ENCODE measurements at regions not wholly inside any gene's neighbourhood (a gene's known extent, or its start where the extent isn't known, plus 50 kb on each side); places are given as distances from the start of the nearest gene placed in this dataset.
A peak's percentile ranks its signal among the peaks of the same experiment; 100 is the strongest.

DNA sequence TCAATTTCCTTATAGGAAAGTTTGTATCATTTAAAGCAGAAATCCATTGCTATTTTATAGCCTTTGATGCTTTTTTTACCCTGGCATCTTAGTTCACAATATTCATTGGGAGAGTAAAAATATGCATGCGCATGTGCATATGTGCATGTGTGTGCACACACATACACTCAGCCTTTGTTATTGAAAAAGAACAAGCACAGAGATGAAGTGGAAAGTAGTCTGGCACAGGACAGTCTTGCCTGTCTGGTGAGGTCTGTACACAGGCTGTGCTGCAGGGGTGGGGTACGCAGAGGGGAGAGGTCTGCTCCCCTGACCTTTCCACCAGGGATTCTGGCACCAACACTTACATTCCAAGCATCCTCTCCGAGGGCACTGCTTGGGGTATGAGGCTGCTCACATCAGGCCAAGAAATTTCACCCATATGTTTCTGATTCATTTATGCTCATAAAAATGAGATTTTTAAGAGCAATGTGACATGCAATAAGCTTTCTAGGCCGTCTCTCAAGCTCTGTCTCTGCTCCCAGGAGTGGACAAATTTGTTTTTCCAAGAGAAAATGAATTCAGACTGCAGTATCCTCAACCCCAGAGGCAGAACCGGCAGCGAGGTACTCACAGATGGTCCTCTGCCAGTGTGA is 237.2 kb downstream of the INSIG2 start:
- DNase-seq (ENCODE audit: low spot score) = no peak

DNA sequence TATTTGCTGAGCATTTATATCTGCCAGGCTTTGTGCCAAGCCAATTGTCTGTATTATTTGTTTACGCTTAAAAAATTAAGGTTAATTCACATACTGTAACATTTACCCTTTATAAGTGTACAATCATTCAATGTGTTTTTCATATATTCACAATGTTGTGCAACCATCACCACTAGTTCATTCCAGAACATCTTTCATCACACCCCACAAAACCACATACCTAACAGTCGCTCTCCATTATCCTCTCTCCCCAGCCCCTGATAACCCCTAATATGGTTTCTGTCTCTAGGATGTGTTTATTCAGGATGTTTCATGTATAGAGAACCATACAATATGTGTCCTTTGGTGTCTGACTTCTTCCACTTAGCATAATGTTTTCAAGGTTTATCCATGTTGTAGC is 234.1 kb downstream of the INSIG2 start:
- DNase-seq (ENCODE audit: low spot score) = no peak

DNA sequence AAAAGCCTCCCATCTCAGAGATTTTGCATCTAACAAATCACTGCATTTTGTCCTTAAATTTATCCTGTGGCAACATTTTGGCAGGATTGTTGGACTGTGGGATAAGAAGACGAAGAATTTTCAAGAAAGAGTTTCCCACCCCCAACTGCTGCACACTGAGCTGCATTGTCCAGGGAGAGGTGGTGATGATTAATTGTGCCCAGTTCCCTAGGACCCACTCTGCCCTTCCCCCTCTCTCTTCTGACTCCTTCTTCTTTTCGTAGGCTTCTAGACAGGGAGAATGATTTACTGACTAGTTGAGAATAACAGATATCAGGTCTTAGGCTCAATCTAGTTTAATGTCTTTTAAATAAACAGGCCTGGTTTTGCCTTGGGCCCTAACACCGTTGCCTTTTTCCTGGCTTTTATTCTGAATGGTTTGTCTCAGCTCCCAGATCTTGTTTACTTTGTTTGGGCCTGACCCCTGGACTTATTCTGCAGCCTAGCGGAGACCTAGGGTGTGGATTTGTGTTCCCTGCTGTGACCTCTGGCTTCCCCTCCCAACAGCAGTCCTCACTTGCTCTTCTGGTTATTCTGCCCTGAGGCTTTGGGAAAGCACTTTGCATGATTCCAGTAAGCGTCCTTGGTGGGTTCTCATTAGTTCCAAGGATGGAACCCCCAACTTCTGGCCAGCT is 233.3 kb downstream of the INSIG2 start:
- DNase-seq (ENCODE audit: low spot score) = no peak

DNA sequence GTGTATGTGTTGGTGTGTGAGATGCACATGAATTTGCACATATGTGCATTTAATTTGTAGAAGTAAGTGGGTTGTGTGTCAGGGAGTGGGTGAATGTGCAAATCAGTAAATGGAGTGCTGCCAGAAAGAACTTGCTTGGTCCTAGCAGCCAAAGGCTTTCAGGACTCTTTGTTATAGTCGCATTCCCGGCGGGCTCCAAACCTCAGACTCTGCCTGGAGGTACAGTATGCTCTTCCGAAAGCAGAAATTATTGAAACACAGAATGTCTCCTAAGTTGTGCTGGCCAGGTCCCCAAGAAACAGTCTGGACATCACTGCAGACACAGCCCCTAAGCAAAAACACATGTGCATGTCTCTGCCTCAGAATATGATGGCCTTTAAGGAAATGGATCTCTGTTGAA is 232.4 kb downstream of the INSIG2 start:
- no peak for DNase-seq (ENCODE audit: low spot score)

DNA sequence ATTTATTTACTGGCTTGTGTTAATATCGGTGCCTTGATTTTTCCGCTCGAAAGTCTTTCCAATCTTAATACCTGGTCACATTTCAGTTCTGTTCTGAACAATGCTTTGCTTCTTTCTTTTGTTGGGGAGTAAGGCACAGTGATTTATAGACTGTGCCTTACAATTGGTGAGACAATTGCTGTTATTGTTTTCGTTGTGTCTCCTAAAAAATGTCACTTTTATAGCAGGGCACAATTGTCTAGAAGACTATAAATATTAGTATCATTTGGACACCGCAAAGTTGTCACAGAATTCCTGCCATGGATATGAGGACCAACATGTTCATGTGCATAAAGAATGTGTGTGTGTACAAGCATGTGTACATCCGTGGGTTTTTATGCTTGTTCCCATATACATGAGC is 231.9 kb downstream of the INSIG2 start:
- no peak for DNase-seq (ENCODE audit: low spot score)

DNA sequence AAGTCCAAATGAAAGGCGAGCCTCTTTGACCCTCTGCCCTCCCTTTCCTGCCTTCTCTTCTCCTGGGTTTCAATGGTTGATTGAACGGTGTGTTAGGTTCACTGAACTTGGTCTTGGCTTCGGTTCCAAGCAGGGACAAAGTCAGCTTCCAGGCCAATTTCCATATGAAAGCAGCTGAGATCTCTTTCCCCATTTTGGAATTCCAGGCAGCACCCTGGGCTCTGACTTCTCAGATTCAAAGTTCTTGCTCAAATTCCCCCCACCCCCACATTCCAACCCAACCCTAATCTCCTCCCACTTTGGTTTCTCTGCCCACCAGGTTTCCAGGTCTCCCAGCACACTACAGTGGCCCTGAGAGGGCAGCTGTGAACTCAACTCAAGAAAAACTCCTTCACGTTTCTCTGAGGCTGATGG is 231.0 kb downstream of the INSIG2 start:
- peak; percentile 43 for DNase-seq (ENCODE audit: low spot score)

DNA sequence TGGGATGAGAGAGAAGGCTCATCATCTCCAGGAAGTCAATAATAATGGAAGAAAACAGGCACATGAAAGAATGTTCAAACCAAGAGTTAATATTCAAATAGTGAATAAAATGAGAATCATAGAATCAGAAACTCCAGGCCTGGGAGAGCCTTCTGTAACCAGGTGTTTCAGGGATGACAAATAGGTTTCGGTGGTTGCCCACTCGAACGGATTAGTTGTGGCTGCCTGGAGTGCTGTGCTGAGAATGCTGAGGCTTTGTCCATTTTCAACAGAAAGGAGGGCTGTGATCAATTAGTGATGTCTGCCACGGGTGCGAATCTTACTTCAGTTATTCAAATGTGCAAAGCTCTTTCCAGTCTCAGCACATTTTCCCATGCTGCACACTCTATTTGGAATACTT is 227.3 kb downstream of the INSIG2 start:
- no peak for DNase-seq (ENCODE audit: low spot score)

DNA sequence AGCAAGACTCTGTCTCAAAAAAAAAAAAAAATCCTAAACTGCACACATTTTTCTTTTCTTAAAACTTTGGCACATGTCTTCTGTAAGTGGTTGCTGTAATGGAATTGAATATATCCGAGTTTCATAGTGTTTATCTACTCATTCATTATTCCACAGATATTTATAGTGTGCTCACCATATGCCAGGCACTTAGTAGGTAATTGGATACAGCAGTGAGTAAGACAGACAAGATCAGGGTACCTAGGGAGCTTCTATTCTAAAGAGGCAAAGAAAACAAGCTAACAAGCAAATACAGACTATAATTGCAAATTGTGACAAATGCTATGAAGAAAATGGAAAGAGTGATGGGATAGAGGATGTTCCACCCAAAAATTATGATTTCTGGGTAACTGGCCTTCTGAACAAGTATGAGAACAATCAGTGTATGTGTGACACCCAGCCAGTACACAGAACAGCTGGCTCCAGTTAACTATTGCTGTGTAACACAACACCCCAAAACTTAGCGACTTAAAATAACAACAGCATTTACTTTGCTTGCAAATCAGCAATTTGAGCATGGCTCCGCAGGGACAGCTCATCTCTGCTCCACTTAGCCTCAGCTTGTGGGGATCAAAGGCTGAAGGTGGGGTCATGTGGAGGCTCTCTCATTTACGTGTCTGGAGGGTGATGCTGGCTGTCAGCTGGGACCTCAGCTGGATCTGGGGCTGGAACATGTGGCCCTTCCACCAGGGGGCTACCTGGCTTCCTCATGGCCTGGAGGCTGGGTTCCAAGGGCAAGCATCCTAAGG is 224.9 kb downstream of the INSIG2 start:
- DNase-seq (ENCODE audit: low spot score) = no peak

DNA sequence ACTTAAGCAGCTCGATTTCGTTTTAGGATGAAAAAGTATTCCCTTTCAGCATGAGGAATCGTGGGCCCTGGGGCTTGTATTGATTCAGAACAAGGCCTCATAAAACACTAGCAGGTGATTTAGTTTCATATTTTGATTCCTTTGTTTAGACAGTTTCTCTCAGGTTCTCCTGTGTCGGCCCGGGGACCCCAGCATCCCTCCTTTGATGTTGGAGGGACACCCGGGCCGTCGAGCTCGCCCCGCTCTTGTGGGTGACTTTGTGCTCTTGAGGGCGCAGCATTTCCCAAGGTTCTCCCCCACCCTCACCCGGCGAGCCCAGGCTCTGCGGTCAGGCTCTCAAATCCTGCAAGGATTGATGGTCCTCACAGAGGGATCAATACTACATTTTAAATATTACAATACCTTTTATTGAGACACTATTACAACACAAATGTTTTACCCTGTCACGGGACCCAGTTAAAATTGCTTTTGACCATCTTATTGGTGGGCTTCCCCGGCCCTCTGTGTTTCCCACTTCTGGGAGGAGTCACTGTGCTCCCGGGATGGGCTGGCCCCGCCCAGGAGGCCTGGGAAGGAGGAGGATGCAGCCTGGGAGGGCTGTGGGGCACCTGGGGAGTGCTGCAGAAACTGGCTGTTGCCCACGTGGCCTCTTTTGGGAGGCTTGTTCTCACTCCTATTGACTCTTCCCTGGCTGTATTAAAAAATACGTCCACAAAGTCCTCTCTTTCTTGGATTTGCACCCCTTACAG is 222.6 kb downstream of the INSIG2 start:
- DNase-seq (ENCODE audit: low spot score) = no peak

DNA sequence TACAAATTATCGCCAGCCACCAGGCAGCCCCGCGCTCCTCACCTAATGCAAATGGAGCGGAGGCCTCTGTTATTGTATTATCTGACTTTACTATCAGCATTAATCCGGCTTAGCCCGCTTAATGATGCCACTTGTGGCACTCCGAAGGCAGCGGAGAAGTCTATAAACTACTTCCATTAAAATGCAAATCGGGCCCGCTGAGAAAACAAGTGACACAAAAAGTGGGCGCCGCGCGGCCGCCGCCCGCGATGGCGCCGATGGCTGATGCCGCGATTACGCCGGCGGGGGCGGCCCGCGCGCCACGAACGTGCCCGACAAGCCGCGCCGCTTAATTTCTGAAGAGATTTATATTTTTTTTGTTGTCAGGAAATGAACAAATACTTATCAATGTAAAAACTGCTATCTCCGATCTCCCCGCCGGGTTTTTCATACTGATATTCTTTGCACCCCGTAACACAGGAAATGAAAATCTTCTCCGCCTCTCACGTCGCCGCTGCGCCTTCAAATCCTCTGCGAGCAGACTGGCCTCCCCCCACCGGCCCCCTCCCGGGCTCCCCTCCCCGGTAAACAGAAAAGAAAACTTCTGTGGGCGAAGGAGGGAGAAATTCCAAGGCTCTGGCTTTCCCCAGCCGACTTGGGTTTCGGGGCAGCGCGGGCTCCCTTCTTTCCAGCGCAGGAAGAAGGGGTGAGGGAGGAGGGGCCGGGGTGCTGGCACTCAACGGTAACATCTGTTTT is 221.8 kb downstream of the INSIG2 start:
- DNase-seq (ENCODE audit: low spot score) = no peak

DNA sequence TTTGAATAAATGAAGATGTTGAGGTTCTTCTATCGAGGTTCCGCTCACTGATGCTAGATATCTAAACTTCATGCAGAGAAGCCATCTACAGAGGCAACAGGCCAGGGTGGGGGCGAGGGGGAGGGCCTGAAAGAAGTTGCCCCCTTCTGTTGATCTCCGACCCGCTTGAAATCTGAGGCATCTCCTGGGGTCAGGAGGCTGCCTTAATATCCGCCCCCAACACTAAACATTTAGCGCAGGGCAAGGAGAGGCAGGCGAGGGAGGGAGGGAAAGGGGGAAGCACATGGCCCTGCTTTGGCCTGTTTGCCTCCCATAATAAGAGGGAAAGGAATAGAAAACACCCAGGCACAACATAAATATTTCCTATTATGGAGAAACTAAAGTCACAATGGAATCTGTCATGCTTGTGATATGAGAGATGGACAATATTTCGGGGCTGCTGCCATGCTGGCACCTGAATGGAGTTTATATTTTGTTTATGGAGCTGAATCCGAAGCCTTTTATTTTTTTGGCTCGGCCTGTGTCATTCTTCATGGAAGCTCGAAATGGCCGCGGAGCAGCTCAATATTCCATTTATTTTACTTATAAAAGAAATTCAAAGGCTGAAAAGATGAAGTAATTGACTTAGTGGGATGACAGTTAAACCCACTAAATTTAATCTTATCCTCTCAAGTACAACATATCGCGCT is 221.1 kb downstream of the INSIG2 start:
- DNase-seq (ENCODE audit: low spot score) = no peak

DNA sequence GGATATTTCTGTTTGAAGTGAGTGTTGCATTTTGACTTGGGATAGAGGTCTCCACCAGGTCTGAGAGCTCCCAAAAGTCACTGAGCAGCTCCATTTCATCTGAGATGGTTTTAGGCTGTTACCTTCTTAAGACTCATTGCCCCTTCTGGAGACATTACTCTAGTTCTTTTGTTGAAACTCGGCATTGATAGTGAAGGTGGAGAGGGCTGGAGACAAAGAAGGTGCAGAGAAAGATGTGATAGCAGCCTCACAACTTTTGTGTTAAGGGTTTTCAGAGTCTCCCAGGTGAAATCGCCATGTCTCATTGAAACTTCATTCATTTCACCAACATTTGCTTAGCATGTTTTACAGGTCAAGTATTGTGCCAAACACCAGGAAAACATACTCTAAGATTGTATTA is 219.6 kb downstream of the INSIG2 start:
- no peak for DNase-seq (ENCODE audit: low spot score)

DNA sequence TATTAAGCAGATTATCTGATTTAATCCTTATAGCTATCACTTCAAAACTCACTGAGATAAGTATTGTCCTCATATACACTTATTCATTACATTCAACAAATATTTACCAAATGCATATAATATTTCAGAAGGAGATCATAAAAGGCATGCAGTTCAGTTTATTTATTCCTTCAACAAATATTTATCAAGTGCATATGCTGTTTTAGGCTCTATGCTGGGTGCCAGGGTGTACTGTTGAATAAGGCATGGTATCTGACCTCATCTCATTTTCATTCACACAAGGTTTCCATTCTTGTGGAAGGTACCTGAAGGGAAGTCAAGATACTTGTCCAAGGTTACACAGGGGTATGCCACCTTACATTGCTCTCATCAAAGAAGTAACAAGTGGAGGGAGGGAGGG is 213.0 kb downstream of the INSIG2 start:
- DNase-seq (ENCODE audit: low spot score) = no peak

DNA sequence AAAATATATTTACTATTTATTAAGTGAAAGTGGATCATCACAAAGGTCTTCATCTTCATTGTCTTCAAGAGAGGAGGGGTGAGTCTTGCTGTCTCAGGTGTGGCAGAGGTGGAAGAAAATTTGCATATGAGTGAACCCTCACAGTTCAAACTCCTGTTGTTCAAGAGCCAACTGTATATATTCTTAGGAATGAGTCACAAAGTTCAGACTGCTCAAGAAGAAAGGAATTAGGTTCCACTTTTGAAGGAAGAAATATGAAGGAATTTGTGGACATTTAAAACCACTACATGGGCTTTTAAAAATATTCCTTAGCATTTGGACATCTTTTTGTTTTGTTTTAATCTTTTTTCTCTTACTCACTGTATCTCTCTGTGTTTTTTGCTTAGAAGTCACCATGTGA is 212.6 kb downstream of the INSIG2 start:
- no peak for DNase-seq (ENCODE audit: low spot score)

DNA sequence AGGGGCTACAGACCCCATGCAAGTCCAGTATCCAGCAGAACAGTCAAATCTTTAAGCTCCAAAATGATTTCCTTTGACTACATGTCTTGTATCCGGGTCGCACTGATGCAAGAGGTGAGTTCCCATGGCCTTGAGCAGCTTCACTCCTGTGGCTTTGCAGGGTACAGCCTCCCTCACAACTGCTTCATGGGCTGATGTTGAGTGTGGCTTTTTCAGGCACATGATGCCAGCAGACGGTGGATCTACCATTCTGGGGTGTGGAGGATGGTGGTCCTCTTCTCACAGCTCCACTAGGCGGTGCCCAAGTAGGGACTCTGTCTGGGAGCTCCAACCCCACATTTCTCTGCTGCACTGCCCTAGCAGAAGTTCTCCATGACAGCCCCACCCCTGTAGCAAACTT is 208.4 kb downstream of the INSIG2 start:
- DNase-seq (ENCODE audit: low spot score) = no peak

DNA sequence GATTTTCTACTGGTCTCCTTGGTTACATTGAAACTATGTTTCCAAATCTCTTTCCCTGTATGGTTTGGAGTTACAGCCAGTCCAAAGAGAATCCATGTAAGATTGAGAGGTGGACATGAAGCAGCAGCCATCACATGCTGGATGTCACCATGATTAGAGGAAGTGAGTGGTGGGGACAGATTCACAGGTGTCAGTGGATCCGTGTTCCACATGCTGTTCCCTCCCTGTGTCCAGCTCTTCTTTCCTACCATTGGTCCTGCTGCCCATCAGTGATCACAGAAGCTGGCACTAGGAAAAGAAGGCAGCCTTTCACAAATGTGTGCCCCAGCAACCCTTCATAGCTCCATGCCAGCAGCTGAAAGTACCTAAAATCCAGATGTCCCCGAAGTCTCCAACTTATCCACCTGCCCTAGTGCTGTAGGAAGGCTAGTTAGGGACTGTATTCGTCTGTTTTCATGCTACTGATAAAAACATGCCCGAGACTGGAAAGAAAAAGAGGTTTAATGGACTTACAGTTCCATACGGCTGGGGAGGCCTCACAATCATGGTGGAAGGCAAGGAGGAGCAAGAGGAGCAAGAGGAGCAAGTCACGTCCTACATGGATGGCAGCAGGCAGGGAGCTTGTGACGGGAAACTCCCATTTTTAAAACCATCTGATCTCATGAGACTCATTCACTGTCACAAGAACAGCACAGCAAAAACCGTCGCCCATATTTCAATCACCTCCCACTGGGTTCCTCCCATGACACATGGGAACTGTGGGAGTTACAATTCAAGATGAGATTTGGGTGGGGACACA is 207.5 kb downstream of the INSIG2 start:
- DNase-seq (ENCODE audit: low spot score) = no peak

DNA sequence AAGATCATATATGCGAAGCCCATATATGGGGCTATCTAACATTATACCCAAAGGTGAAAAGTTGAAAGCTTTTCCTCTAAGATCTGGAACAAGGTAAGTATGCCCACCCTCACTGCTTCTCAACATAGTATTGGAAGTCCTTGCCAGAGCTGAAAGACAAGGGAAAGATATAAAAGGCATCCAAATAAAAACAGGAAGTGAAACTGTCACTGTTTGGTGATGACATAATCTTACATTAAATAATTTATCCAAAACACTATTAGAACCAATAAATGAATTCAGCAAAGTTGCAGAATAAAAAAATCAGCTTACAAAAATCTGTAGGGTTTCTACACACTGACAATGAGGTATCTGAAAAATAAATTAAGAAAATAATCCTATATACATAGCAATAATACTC is 205.8 kb downstream of the INSIG2 start:
- DNase-seq (ENCODE audit: low spot score) = no peak

DNA sequence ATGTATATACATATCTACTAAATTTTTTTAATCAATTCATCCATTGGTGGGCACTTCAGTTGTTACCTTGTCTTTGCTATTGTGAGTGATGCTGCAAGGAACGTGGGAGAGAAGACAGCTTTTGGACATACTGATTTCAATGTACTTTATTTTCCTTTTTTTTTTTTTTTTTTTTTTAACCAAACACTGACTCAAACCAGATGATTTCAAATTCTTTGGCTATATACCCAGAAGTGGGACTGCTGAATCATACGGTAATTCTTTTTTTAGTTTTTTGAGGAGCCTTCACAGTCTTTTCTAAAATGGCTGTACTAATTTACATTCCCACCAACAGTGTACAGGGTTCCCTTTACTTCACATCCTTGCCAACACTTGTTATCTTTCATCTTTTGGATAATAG is 204.7 kb downstream of the INSIG2 start:
- DNase-seq (ENCODE audit: low spot score) = no peak

DNA sequence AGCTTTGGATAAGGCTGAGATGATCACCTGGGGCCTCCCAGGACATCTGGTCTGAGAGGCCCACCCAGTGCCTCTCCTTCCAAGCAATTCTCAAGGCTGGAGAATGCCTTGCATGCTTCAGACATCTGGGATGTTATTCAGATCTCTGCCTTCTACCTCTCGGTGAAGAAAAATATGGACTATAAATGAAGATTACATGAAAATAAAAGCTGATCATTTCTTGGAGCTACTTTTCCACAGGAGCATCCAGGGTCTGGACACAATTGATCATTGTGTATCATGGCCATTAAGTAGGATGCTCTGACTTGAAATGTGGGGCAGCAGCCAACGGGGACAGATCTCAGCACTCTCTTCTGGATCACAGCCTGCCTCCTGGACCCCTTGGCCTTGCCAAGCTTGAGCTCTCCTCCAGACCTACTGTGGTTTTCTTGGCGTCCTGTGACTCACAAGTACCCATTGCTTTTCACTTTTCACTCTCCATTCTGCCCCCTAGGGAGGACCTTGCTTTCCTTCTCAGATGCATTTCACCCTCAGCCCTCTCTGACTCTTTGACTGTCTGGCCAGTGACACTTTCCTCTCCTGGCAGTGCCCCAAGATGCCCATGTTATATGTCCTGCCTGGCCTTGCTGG is 203.1 kb downstream of the INSIG2 start:
- DNase-seq (ENCODE audit: low spot score) = no peak

All from H4 (cell line).